ENCODE measurements at regions not wholly inside any gene's neighbourhood (a gene's known extent, or its start where the extent isn't known, plus 50 kb on each side); places are given as distances from the start of the nearest gene placed in this dataset.

GRCh38 chr2:133975676-133976428 is 278.0 kb upstream of the MGAT5 start:
- TF ChIP-seq CTCF (conservative IDR thresholded peaks at IDR 0.05 in 1 of 2, IDR thresholded peaks at IDR 0.05 in 1 of 2; ENCODE audit: extremely low read depth in 1 of 2, insufficient read depth in 1 of 2, low read depth in 1 of 2, low read length in 2 of 2) (no peak), EZH2 (IDR thresholded peaks at IDR 0.05; ENCODE audit: borderline replicate concordance, low read length) (no peak)

Measured in mammary epithelial cell (primary cell).